IMR-90 (cell line): ENCODE measurements at regions not wholly inside any gene's neighbourhood (a gene's known extent, or its start where the extent isn't known, plus 50 kb on each side); places are given as distances from the start of the nearest gene placed in this dataset.

ENCODE experiments used
- ATAC-seq: fragments of 200-7000 bp; cut with Tn5 transposase; 2 replicates; pipeline ENCODE4 v1.9.1; 2020; ENCODE audit warnings: low read depth, mild to moderate bottlenecking, moderate library complexity
- BruUV-seq: library from RNA; stranded (reverse); fragments of 400-500 nt; replicated peaks from 2 replicates; lab custom pipeline; 2021; lab: Mats Ljungman, UMichigan
- CTCF ChIA-PET: fragments of 300-600 bp; formaldehyde crosslinking; extraction: SDS; loops from one replicate; lab custom pipeline; 2021; ENCODE audit warnings: antibody characterized with exemption; lab: Yijun Ruan, JAX
- POLR2A ChIA-PET: fragments of 300-600 bp; sonication (Branson Sonifier 250); formaldehyde crosslinking; loops from one replicate; lab custom pipeline; 2022; ENCODE audit warnings: antibody characterized with exemption; ENCODE audit not compliant: unreplicated experiment; lab: Charles Lee
- DNase-seq: peaks from one replicate; pipeline ENCODE4 v3.0.0; 2013
- H2AFZ ChIP-seq: replicated peaks from 2 replicates; pipeline ENCODE3; 2013; ENCODE audit warnings: low read length, mild to moderate bottlenecking; ENCODE audit not compliant: poor library complexity
- H2AK5ac ChIP-seq: 2 replicates; pipeline ENCODE4 v1.6.1; 2013; ENCODE audit warnings: low read depth, low read length, inconsistent platforms
- H2AK9ac ChIP-seq: replicated peaks from 2 replicates; pipeline ENCODE3; 2013; ENCODE audit warnings: mild to moderate bottlenecking, low read depth, low read length, moderate library complexity; ENCODE audit not compliant: poor library complexity
- H2BK120ac ChIP-seq: 2 replicates; pipeline ENCODE4 v1.6.1; 2013; ENCODE audit warnings: low read depth, low read length, inconsistent platforms
- H2BK15ac ChIP-seq: 3 replicates; pipeline ENCODE4 v1.6.1; 2013; ENCODE audit warnings: low read depth, low read length, inconsistent platforms
- H2BK20ac ChIP-seq: 2 replicates; pipeline ENCODE4 v1.6.1; 2013; ENCODE audit warnings: low read depth, mild to moderate bottlenecking, inconsistent platforms, low read length, moderate library complexity
- H2BK5ac ChIP-seq: 2 replicates; pipeline ENCODE4 v1.6.1; 2013; ENCODE audit warnings: mild to moderate bottlenecking, low read depth, low read length, inconsistent platforms; ENCODE audit not compliant: poor library complexity, severe bottlenecking
- H3K14ac ChIP-seq: replicated peaks from 2 replicates; pipeline ENCODE4 v1.6.1; 2013; ENCODE audit warnings: low read depth, low read length, inconsistent platforms
- H3K18ac ChIP-seq: 2 replicates; pipeline ENCODE4 v1.6.1; 2013; ENCODE audit warnings: low read depth, low read length, control low read depth
- H3K23ac ChIP-seq: 2 replicates; pipeline ENCODE4 v1.6.1; 2013; ENCODE audit warnings: low read depth, low read length, inconsistent platforms
- H3K27ac ChIP-seq: 2 replicates; pipeline ENCODE4 v1.5.1; 2013; ENCODE audit warnings: mild to moderate bottlenecking, control low read depth, low read length; ENCODE audit not compliant: insufficient read depth
- H3K27me3 ChIP-seq: 2 replicates; pipeline ENCODE4 v1.6.1; 2013; ENCODE audit warnings: low read length; ENCODE audit not compliant: control insufficient read depth, insufficient read depth
- H3K36me3 ChIP-seq: 2 replicates; pipeline ENCODE4 v1.6.1; 2013; ENCODE audit warnings: low read length, mixed read lengths; ENCODE audit not compliant: control insufficient read depth, insufficient read depth
- H3K4ac ChIP-seq: 2 replicates; pipeline ENCODE4 v1.6.1; 2013; ENCODE audit warnings: low read depth, low read length, inconsistent platforms
- H3K4me1 ChIP-seq: 2 replicates; pipeline ENCODE4 v1.6.1; 2013; ENCODE audit warnings: low read length, mixed read lengths; ENCODE audit not compliant: control insufficient read depth, insufficient read depth
- H3K4me2 ChIP-seq: 2 replicates; pipeline ENCODE4 v1.6.1; 2013; ENCODE audit warnings: low read depth, mild to moderate bottlenecking, control low read depth, low read length, moderate library complexity
- H3K4me3 ChIP-seq: 2 replicates; pipeline ENCODE4 v1.5.1; 2013; ENCODE audit warnings: low read depth, mild to moderate bottlenecking, control low read depth, low read length, moderate library complexity; ENCODE audit not compliant: insufficient read depth
- H3K56ac ChIP-seq: 2 replicates; pipeline ENCODE4 v1.6.1; 2013; ENCODE audit warnings: low read length, inconsistent platforms; ENCODE audit not compliant: insufficient read depth; ENCODE audit errors: extremely low read depth
- H3K79me1 ChIP-seq, 2 experiments: 2 replicates each; pipeline ENCODE4 v1.6.1; 2013; ENCODE audit warnings: low read length in 2 of 2, inconsistent platforms in 1 of 2, low read depth in 1 of 2
- H3K9ac ChIP-seq: 2 replicates; pipeline ENCODE4 v1.6.1; 2013; ENCODE audit warnings: low read depth, low read length, control low read depth
- H3K9me1 ChIP-seq: 2 replicates; pipeline ENCODE4 v1.6.1; 2013; ENCODE audit warnings: low read length, inconsistent platforms; ENCODE audit not compliant: insufficient read depth
- H3K9me3 ChIP-seq: 2 replicates; pipeline ENCODE4 v1.6.1; 2013; ENCODE audit warnings: low read length; ENCODE audit not compliant: control insufficient read depth, insufficient read depth
- H4K20me1 ChIP-seq: 2 replicates; pipeline ENCODE4 v1.6.1; 2013; ENCODE audit warnings: low read length, inconsistent platforms; ENCODE audit not compliant: insufficient read depth
- H4K5ac ChIP-seq: 2 replicates; pipeline ENCODE4 v1.6.1; 2013; ENCODE audit warnings: mild to moderate bottlenecking, low read depth, low read length, control low read depth
- H4K8ac ChIP-seq, 2 experiments: 2 replicates each; pipeline ENCODE4 v1.6.1; 2013; ENCODE audit warnings: low read depth in 2 of 2, low read length in 2 of 2, control low read depth in 1 of 2, inconsistent platforms in 1 of 2
- H4K91ac ChIP-seq: 2 replicates; pipeline ENCODE4 v1.6.1; 2013; ENCODE audit warnings: low read depth, low read length, inconsistent platforms; ENCODE audit not compliant: insufficient read depth
- BHLHE40 ChIP-seq: fragments of 150-350 bp; IDR thresholded peaks from 2 replicates; pipeline ENCODE4 v1.6.1; 2016; ENCODE audit warnings: mild to moderate bottlenecking, low read depth, low read length
- CEBPB ChIP-seq: IDR thresholded peaks from 2 replicates; pipeline ENCODE4 v1.6.1; 2012; ENCODE audit warnings: low read depth, low read length, improper control_type of control experiment
- CHD1 ChIP-seq: IDR thresholded peaks from 2 replicates; pipeline ENCODE4 v1.6.1; 2012; ENCODE audit warnings: low read depth, low read length, improper control_type of control experiment
- CTCF ChIP-seq: conservative IDR thresholded peaks from 2 replicates; pipeline ENCODE4 v1.5.1; 2012; ENCODE audit warnings: mild to moderate bottlenecking, low read depth, low read length, improper control_type of control experiment
- ELK1 ChIP-seq: fragments of 150-350 bp; IDR thresholded peaks from 2 replicates; pipeline ENCODE4 v1.6.1; 2016; ENCODE audit warnings: low read depth, mild to moderate bottlenecking, low read length, moderate library complexity, borderline replicate concordance
- FOS ChIP-seq: fragments of 150-350 bp; IDR thresholded peaks from 2 replicates; pipeline ENCODE4 v1.6.1; 2016; ENCODE audit warnings: low read depth, low read length
- MAFK ChIP-seq: IDR thresholded peaks from 2 replicates; pipeline ENCODE4 v1.6.1; 2012; ENCODE audit warnings: low read depth, low read length, improper control_type of control experiment
- MAZ ChIP-seq: IDR thresholded peaks from 2 replicates; pipeline ENCODE4 v1.6.1; 2012; ENCODE audit warnings: low read depth, mild to moderate bottlenecking, low read length, improper control_type of control experiment, moderate library complexity, borderline replicate concordance
- MXI1 ChIP-seq: IDR thresholded peaks from 2 replicates; pipeline ENCODE4 v1.6.1; 2012; ENCODE audit warnings: low read depth, mild to moderate bottlenecking, low read length, moderate library complexity, borderline replicate concordance
- NFE2L2 ChIP-seq: fragments of 150-350 bp; IDR thresholded peaks from 2 replicates; pipeline ENCODE4 v1.6.1; 2016; ENCODE audit warnings: low read depth, mild to moderate bottlenecking, low read length
- POLR2A ChIP-seq: IDR thresholded peaks from 2 replicates; pipeline ENCODE4 v1.6.1; 2012; ENCODE audit warnings: mild to moderate bottlenecking, low read depth, low read length
- RAD21 ChIP-seq: IDR thresholded peaks from 2 replicates; pipeline ENCODE4 v1.6.1; 2012; ENCODE audit warnings: low read length, improper control_type of control experiment
- RCOR1 ChIP-seq: IDR thresholded peaks from 2 replicates; pipeline ENCODE4 v1.6.1; 2012; ENCODE audit warnings: mild to moderate bottlenecking, low read length, improper control_type of control experiment; ENCODE audit not compliant: insufficient replicate concordance
- RFX5 ChIP-seq: IDR thresholded peaks from 2 replicates; pipeline ENCODE4 v1.8.0; 2012; ENCODE audit warnings: low read depth, mild to moderate bottlenecking, low read length, moderate library complexity
- SMC3 ChIP-seq: fragments of 150-350 bp; IDR thresholded peaks from 2 replicates; pipeline ENCODE4 v1.6.1; 2016; ENCODE audit warnings: low read depth, mild to moderate bottlenecking, antibody characterized with exemption, low read length, moderate library complexity
- USF2 ChIP-seq: fragments of 150-350 bp; IDR thresholded peaks from 2 replicates; pipeline ENCODE4 v1.6.1; 2017; ENCODE audit warnings: mild to moderate bottlenecking, antibody characterized with exemption, low read length, low read depth
- WGBS, 2 experiments: methylation state at CpG; one replicate each; pipeline versions ENCODE4 v1.1.5 to v1.1.7; 2013; ENCODE audit warnings: missing lambda C conversion rate in 2 of 2; ENCODE audit not compliant: insufficient read length in 1 of 2; ENCODE audit errors: extremely low coverage in 2 of 2; 5-methylcytosine and 5-hydroxymethylcytosine counted together
- dilution Hi-C: fragments of 300-500 bp; cut with HindIII; formaldehyde crosslinking; loops from one replicate; pipeline ENCODE4 v1.14.3; 2018; ENCODE audit warnings: low sequenced_read_pairs; ENCODE audit not compliant: unreplicated experiment
- in situ Hi-C: fragments of 300-500 bp; cut with MboI; formaldehyde crosslinking; loops from 3 replicates; pipeline ENCODE4 v1.14.3; 2019; ENCODE audit warnings: low sequenced_read_pairs, inconsistent platforms, mixed read lengths
- intact Hi-C: fragments of 100-400 bp; cut with micrococcal nuclease; formaldehyde crosslinking; loops from 2 replicates; pipeline ENCODE4 v1.10.0; 2022

- Histone ChIP-seq H3K4ac (no peak overlapping the region), H2BK20ac (no peak overlapping the region), H2AK5ac (no peak overlapping the region), H2BK5ac (no peak overlapping the region), H3K56ac (no peak overlapping the region), H2AK9ac (no peak overlapping the region), H4K91ac (no peak overlapping the region), H3K79me1 (no peaks in the 10 kb centered on the region), H2BK120ac (no peak overlapping the region), H3K27ac (no peak overlapping the region), H3K4me1 (no peaks in the 10 kb centered on the region), H3K36me3 (no peaks in the 10 kb centered on the region), H3K23ac (no peak overlapping the region), H2AFZ (no peak overlapping the region), H3K9me3 (peaks cover 4% of the 10 kb centered on the region), H4K20me1 (no peaks in the 10 kb centered on the region), H3K9ac (no peak overlapping the region), H4K8ac (no peak overlapping the region), H3K18ac (no peak overlapping the region), H3K27me3 (no peaks in the 10 kb centered on the region), H4K5ac (no peak overlapping the region), H3K4me3 (no peak overlapping the region), H3K9me1 (no peaks in the 10 kb centered on the region), H3K4me2 (no peak overlapping the region), H3K14ac (no peak overlapping the region), H2BK15ac (no peak overlapping the region)
- BruUV-seq, result no TSS peak
- POLR2A ChIA-PET, result no interaction called here
- dilution Hi-C loops (no loop called here), intact Hi-C loops (no loop called here), in situ Hi-C loops (no loop called here)
- ATAC-seq, result no peak
- no CpG with 5 or more reads among the region's 5 CpGs for WGBS, 2 experiments
- no peak for DNase-seq
- TF ChIP-seq POLR2A (no peak), CEBPB (no peak), ELK1 (no peak), RCOR1 (no peak), USF2 (no peak), CTCF (no peak), BHLHE40 (no peak), MAFK (no peak), NFE2L2 (no peak), SMC3 (no peak), CHD1 (no peak), MAZ (no peak), RAD21 (no peak), MXI1 (no peak), FOS (no peak), RFX5 (no peak)
- CTCF ChIA-PET, result no interaction called here
Observed at GRCh38 chr3:181344331-181344730, 354.8 kb upstream of the DNAJC19 start.
